ENCODE measurements at regions not wholly inside any gene's neighbourhood (a gene's known extent, or its start where the extent isn't known, plus 50 kb on each side); places are given as distances from the start of the nearest gene placed in this dataset.

DNA sequence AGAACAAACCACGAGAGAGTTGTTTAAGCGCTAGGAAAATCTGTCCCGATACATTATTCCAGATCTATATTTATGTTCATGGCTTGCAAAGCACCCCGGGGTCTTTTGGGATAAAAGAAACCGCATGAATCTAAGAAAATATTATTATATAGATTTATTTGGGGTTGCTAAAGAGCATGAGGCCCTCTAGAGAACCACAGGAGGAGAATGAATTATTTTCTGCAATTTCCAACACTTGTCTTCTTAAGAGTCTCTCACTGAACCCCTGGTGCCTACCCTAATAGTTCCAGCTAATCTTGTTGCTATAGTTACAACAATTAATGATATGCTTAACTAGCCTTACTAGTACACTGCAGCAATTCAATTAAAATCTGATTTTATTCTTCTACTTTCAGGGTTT, 79.6 kb downstream of the ARRDC4 start (continued):
- TF ChIP-seq, protein P1, sequence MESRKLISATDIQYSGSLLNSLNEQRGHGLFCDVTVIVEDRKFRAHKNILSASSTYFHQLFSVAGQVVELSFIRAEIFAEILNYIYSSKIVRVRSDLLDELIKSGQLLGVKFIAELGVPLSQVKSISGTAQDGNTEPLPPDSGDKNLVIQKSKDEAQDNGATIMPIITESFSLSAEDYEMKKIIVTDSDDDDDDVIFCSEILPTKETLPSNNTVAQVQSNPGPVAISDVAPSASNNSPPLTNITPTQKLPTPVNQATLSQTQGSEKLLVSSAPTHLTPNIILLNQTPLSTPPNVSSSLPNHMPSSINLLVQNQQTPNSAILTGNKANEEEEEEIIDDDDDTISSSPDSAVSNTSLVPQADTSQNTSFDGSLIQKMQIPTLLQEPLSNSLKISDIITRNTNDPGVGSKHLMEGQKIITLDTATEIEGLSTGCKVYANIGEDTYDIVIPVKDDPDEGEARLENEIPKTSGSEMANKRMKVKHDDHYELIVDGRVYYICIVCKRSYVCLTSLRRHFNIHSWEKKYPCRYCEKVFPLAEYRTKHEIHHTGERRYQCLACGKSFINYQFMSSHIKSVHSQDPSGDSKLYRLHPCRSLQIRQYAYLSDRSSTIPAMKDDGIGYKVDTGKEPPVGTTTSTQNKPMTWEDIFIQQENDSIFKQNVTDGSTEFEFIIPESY (IDR thresholded peaks at IDR 0.05; ENCODE audit: extremely low read depth, insufficient replicate concordance, low read length): no peak
- TF ChIP-seq ZFX (IDR thresholded peaks at IDR 0.05) (no peak), SP1 (IDR thresholded peaks at IDR 0.05; ENCODE audit: low read depth) (no peak), JUND (IDR thresholded peaks at IDR 0.05) (no peak)
- TF ChIP-seq, protein P2, sequence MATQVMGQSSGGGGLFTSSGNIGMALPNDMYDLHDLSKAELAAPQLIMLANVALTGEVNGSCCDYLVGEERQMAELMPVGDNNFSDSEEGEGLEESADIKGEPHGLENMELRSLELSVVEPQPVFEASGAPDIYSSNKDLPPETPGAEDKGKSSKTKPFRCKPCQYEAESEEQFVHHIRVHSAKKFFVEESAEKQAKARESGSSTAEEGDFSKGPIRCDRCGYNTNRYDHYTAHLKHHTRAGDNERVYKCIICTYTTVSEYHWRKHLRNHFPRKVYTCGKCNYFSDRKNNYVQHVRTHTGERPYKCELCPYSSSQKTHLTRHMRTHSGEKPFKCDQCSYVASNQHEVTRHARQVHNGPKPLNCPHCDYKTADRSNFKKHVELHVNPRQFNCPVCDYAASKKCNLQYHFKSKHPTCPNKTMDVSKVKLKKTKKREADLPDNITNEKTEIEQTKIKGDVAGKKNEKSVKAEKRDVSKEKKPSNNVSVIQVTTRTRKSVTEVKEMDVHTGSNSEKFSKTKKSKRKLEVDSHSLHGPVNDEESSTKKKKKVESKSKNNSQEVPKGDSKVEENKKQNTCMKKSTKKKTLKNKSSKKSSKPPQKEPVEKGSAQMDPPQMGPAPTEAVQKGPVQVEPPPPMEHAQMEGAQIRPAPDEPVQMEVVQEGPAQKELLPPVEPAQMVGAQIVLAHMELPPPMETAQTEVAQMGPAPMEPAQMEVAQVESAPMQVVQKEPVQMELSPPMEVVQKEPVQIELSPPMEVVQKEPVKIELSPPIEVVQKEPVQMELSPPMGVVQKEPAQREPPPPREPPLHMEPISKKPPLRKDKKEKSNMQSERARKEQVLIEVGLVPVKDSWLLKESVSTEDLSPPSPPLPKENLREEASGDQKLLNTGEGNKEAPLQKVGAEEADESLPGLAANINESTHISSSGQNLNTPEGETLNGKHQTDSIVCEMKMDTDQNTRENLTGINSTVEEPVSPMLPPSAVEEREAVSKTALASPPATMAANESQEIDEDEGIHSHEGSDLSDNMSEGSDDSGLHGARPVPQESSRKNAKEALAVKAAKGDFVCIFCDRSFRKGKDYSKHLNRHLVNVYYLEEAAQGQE (IDR thresholded peaks at IDR 0.05; ENCODE audit: low read depth): no peak

DNA sequence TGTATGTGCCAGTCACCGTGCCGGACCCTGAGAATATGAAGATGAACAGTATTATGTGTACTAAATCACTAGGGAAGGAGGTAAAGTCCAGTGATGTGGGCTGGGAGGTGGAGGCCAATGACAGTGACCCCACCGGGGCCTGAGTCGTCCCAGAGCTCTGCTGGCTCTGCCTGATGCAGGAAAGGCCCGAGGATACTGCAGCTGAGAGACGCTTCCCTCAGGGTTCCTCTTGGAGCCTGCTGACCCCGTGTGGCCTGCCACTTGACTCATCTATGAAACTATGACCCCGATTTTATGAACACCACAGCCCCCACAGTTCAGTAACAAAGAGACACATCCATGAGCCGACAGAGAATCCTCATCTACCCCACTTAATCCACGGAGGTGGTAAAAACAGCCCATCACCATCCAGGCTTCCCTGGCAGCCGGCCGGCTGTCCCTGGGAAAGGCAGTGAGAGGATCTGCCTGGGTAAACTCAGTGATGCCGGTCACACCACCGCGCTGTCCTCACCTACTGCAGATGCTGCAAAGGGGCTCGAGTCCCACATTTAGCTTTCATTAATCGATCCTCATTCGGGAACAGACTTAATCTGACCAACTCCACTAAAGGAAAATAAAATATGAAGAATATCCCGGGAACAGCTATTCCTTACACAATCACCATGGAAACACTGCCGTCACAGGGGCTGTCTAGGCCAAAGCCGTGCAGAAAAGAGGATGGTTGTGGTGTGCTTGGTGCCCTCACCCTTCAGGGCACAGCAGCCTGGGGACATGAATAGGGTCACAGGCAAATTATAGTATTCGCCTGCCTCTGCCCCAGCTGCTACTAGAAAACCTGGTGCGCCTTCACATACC, 82.9 kb downstream of the ARRDC4 start:
- Histone ChIP-seq H3K9me2 (ENCODE audit: insufficient read depth) (no peaks in the 10 kb centered on the region), H3K36me3 (ENCODE audit: control insufficient read depth in 1 of 2, insufficient read depth in 2 of 2, low read length in 2 of 2) (no peaks in the 10 kb centered on the region), H2AFZ (ENCODE audit: low read depth, low read length, poor library complexity, severe bottlenecking) (no peak overlapping the region), H3K4me1 (ENCODE audit: control insufficient read depth in 1 of 2, insufficient read depth in 2 of 2, low read length in 2 of 2) (no peaks in the 10 kb centered on the region), H3K27me3 (ENCODE audit: insufficient read depth, low read length) (0 out of 2 replicates have a peak, but pooled peaks cover 4% of the 10 kb centered on the region), H3K9ac (ENCODE audit: low read length) (no peak overlapping the region), H3K4me3 (replicated peaks in 1 of 2; ENCODE audit: low read depth in 1 of 2, low read length in 2 of 2) (no peak overlapping the region), H3K27ac (ENCODE audit: low read depth, low read length) (no peak overlapping the region), H3K9me3 (ENCODE audit: control insufficient read depth in 1 of 2, insufficient read depth in 1 of 2, low read depth in 1 of 2, low read length in 2 of 2) (no peaks in the 10 kb centered on the region), H4K20me1 (ENCODE audit: insufficient read depth) (no peaks in the 10 kb centered on the region), H3K79me2 (ENCODE audit: insufficient read depth, low read length) (no peaks in the 10 kb centered on the region), H3K4me2 (ENCODE audit: low read length) (no peak overlapping the region)
- ChIA-PET CTCF (no interaction called here), RAD21 (ENCODE audit: low non-redundant PET in 1 of 2, low total read pairs in 2 of 2, uncharacterized antibody in 2 of 2, unreplicated experiment in 2 of 2) (no interaction called here), POLR2A (no interaction called here)
- intact Hi-C loops (cut with micrococcal nuclease): no loop called here
- no peak for ATAC-seq
- BruUV-seq (replicated peaks): no TSS peak
- no peak for TF ChIP-seq POLR2A (IDR thresholded peaks at IDR 0.05; ENCODE audit: borderline replicate concordance, extremely low read depth, insufficient read depth, insufficient read length)
- no peak for DNase-seq (ENCODE audit: low read depth, low spot score)
